PC-9 (cell line): ENCODE measurements at regions not wholly inside any gene's neighbourhood (a gene's known extent, or its start where the extent isn't known, plus 50 kb on each side); places are given as distances from the start of the nearest gene placed in this dataset.

Experiments used
- BruUV-seq: library from RNA; stranded (reverse); fragments of 400-500 nt; replicated peaks from 2 replicates; lab custom pipeline; 2021; lab: Mats Ljungman, UMichigan
- CTCF ChIA-PET: fragments of 300-600 bp; sonication (Branson Sonifier 250); formaldehyde crosslinking; loops from one replicate; lab custom pipeline; 2022; ENCODE audit warnings: antibody characterized with exemption; lab: Charles Lee
- POLR2A ChIA-PET: fragments of 300-600 bp; sonication (Branson Sonifier 250); formaldehyde crosslinking; loops from one replicate; lab custom pipeline; 2022; ENCODE audit warnings: antibody characterized with exemption; ENCODE audit not compliant: unreplicated experiment; lab: Charles Lee
- DNase-seq, 2 experiments: peaks; one replicate each; pipeline versions ENCODE4 v3.0.0 to v3.0.0-alpha.2; 2015 to 2022; ENCODE audit warnings: mixed read lengths in 1 of 2
- H2AFZ ChIP-seq: fragments of 200-600 bp; sonication (generic); 2 replicates; pipeline ENCODE4 v1.8.1; 2017; ENCODE audit warnings: antibody characterized with exemption
- H3F3A ChIP-seq: fragments of 200-600 bp; sonication (generic); 2 replicates; pipeline ENCODE4 v1.8.1; 2017; ENCODE audit warnings: antibody characterized with exemption, mild to moderate bottlenecking, low read depth; ENCODE audit not compliant: insufficient read depth
- H3K27ac ChIP-seq: fragments of 200-600 bp; sonication (generic); 2 replicates; pipeline ENCODE4 v1.6.1; 2016; ENCODE audit warnings: mixed run types
- H3K27me3 ChIP-seq: fragments of 200-600 bp; sonication (generic); 2 replicates; pipeline ENCODE4 v1.6.1; 2016; ENCODE audit warnings: low read depth, mixed run types; ENCODE audit not compliant: insufficient read depth
- H3K36me3 ChIP-seq: fragments of 200-600 bp; sonication (generic); 2 replicates; pipeline ENCODE4 v1.6.1; 2016; ENCODE audit warnings: low read depth, mixed run types
- H3K4me1 ChIP-seq: fragments of 200-600 bp; sonication (generic); replicated peaks from 2 replicates; pipeline ENCODE4 v1.6.1; 2016; ENCODE audit warnings: mixed run types; ENCODE audit not compliant: insufficient read depth
- H3K4me2 ChIP-seq: fragments of 200-600 bp; sonication (generic); 2 replicates; pipeline ENCODE4 v1.6.1; 2017; ENCODE audit warnings: mixed run types
- H3K4me3 ChIP-seq: fragments of 200-600 bp; sonication (generic); 2 replicates; pipeline ENCODE4 v1.6.1; 2016; ENCODE audit warnings: mixed run types
- H3K79me2 ChIP-seq: fragments of 200-600 bp; sonication (generic); 2 replicates; pipeline ENCODE4 v1.6.1; 2017; ENCODE audit warnings: low read depth, mixed run types
- H3K9me2 ChIP-seq: fragments of 200-600 bp; sonication (generic); 2 replicates; pipeline ENCODE4 v1.8.1; 2017; ENCODE audit warnings: mild to moderate bottlenecking; ENCODE audit not compliant: insufficient read depth
- H3K9me3 ChIP-seq: fragments of 200-600 bp; sonication (generic); 2 replicates; pipeline ENCODE4 v1.8.1; 2016; ENCODE audit warnings: low read depth; ENCODE audit not compliant: insufficient read depth
- H4K20me1 ChIP-seq: fragments of 200-600 bp; sonication (generic); 2 replicates; pipeline ENCODE4 v1.8.1; 2017; ENCODE audit not compliant: insufficient read depth
- CTCF ChIP-seq: fragments of 200-600 bp; sonication (generic); conservative IDR thresholded peaks from 2 replicates; pipeline ENCODE4 v1.6.1; 2017; ENCODE audit warnings: mixed run types, antibody characterized with exemption, mild to moderate bottlenecking, moderate library complexity
- EZH2 ChIP-seq: fragments of 200-600 bp; sonication (generic); IDR thresholded peaks from 2 replicates; pipeline ENCODE4 v1.8.0; 2017; ENCODE audit warnings: antibody characterized with exemption, low read depth
- intact Hi-C: fragments of 100-400 bp; cut with micrococcal nuclease; formaldehyde crosslinking; loops from one replicate; pipeline ENCODE4 v1.10.0; 2022; ENCODE audit not compliant: unreplicated experiment

- Histone ChIP-seq H3K79me2 (no peaks in the 10 kb centered on the region), H3F3A (no peaks in the 10 kb centered on the region), H3K9me3 (no peaks in the 10 kb centered on the region), H4K20me1 (no peaks in the 10 kb centered on the region), H3K4me1 (no peaks in the 10 kb centered on the region), H3K4me3 (no peak overlapping the region), H3K4me2 (no peak overlapping the region), H2AFZ (no peak overlapping the region), H3K27me3 (peaks cover 11% of the 10 kb centered on the region; the same call in 1 of the 2 replicates), H3K9me2 (no peaks in the 10 kb centered on the region), H3K36me3 (no peaks in the 10 kb centered on the region), H3K27ac (no peak overlapping the region)
- ChIA-PET CTCF (no interaction called here), POLR2A (no interaction called here)
- no peak for TF ChIP-seq CTCF
- TF ChIP-seq EZH2: no peak
- peak in 1 of 2 experiments; percentile 2 for DNase-seq
- no TSS peak for BruUV-seq
- intact Hi-C loops: no loop called here
Measured at GRCh38 chr16:7990626-7991260, 599.6 kb downstream of the TMEM114 start.

GRCh38 chr16:7983676-7984075 lies 606.6 kb downstream of the TMEM114 start:
- Histone ChIP-seq H2AFZ (no peak overlapping the region), H3K4me3 (no peak overlapping the region), H3K36me3 (no peaks in the 10 kb centered on the region), H3K9me3 (no peaks in the 10 kb centered on the region), H3K4me2 (no peak overlapping the region), H3K27me3 (no peaks in the 10 kb centered on the region), H3K4me1 (no peaks in the 10 kb centered on the region), H3K9me2 (no peaks in the 10 kb centered on the region), H3K27ac (no peak overlapping the region), H4K20me1 (no peaks in the 10 kb centered on the region), H3K79me2 (no peaks in the 10 kb centered on the region), H3F3A (no peaks in the 10 kb centered on the region)
- POLR2A ChIA-PET: no interaction called here
- TF ChIP-seq EZH2 (no peak), CTCF (no peak)
- intact Hi-C loops: no loop called here
- BruUV-seq: no TSS peak
- CTCF ChIA-PET: no interaction called here
- DNase-seq: no peak

- POLR2A ChIA-PET: no interaction called here
- TF ChIP-seq CTCF (no peak), EZH2 (no peak)
- CTCF ChIA-PET: no interaction called here
Measured at GRCh38 chr16:7980133-7980483, 610.2 kb downstream of the TMEM114 start.

More at GRCh38 chr16:7980133-7980483, 610.2 kb downstream of the TMEM114 start:
- Histone ChIP-seq H3K27me3 (no peaks in the 10 kb centered on the region), H2AFZ (no peak overlapping the region), H4K20me1 (no peaks in the 10 kb centered on the region), H3K4me2 (no peak overlapping the region), H3K9me3 (no peaks in the 10 kb centered on the region), H3K79me2 (no peaks in the 10 kb centered on the region), H3K36me3 (no peaks in the 10 kb centered on the region), H3K9me2 (no peaks in the 10 kb centered on the region), H3K4me3 (no peak overlapping the region), H3K27ac (no peak overlapping the region), H3K4me1 (no peaks in the 10 kb centered on the region), H3F3A (no peaks in the 10 kb centered on the region)
- no peak for DNase-seq
- BruUV-seq: no TSS peak
- intact Hi-C loops: no loop called here
